ENCODE measurements at regions not wholly inside any gene's neighbourhood (a gene's known extent, or its start where the extent isn't known, plus 50 kb on each side); places are given as distances from the start of the nearest gene placed in this dataset.

- DNase-seq: no peak
- H3K4me3 ChIP-seq (ENCODE audit: low read depth in 2 of 2, low read length in 1 of 2): no peak overlapping the region
- CTCF ChIA-PET: no interaction called here
- H3K36me3 ChIP-seq (replicated peaks in 1 of 2; ENCODE audit: control insufficient read depth in 1 of 2, insufficient read depth in 2 of 2, low read length in 1 of 2): no peaks in the 10 kb centered on the region
- no peaks in the 10 kb centered on the region for H3K9me2 ChIP-seq
- WGBS (ENCODE audit: low lambda C conversion rate): 0% methylated on average over 1 of the region's 8 CpGs
- TF ChIP-seq ZBTB33 (IDR thresholded peaks at IDR 0.05; ENCODE audit: borderline replicate concordance, low read depth) (no peak), REST (IDR thresholded peaks at IDR 0.05; ENCODE audit: low read depth, low read length) (no peak), RAD21 (IDR thresholded peaks at IDR 0.05; ENCODE audit: low read length) (no peak), TAF1 (IDR thresholded peaks at IDR 0.05; ENCODE audit: borderline replicate concordance, low read depth, low read length) (no peak), NFIC (IDR thresholded peaks at IDR 0.05; ENCODE audit: borderline replicate concordance) (no peak), GATA2 (CRISPR knock-in tag; IDR thresholded peaks at IDR 0.05) (no peak), CTCF (IDR thresholded peaks at IDR 0.05) (no peak), YY1 (IDR thresholded peaks at IDR 0.05; ENCODE audit: low read depth) (no peak), EZH2phosphoT487 (IDR thresholded peaks at IDR 0.05; ENCODE audit: borderline replicate concordance, low read depth) (no peak), TCF12 (IDR thresholded peaks at IDR 0.05) (no peak), MAX (IDR thresholded peaks at IDR 0.05; ENCODE audit: low read depth) (no peak), USF2 (IDR thresholded peaks at IDR 0.05; ENCODE audit: borderline replicate concordance, low read depth, low read length) (no peak), RXRA (IDR thresholded peaks at IDR 0.05; ENCODE audit: borderline replicate concordance, low read depth) (no peak), GABPA (IDR thresholded peaks at IDR 0.05; ENCODE audit: low read depth) (no peak), USF1 (IDR thresholded peaks at IDR 0.05; ENCODE audit: borderline replicate concordance, low read depth) (no peak)
- no peak overlapping the region for H3K9ac ChIP-seq
- no peaks in the 10 kb centered on the region for H3F3A ChIP-seq (replicated peaks; ENCODE audit: insufficient read depth)
- H4K20me1 ChIP-seq (ENCODE audit: insufficient read depth): no peaks in the 10 kb centered on the region
- POLR2A ChIA-PET: no interaction called here
- no peak overlapping the region for H3K27ac ChIP-seq (ENCODE audit: low read depth in 2 of 2, low read length in 1 of 2)
- H3K9me3 ChIP-seq: no peaks in the 10 kb centered on the region; the same call in 1 of the 2 replicates
- no peaks in the 10 kb centered on the region for H3K79me2 ChIP-seq (ENCODE audit: insufficient read depth)
- no peak overlapping the region for H3K4me2 ChIP-seq
- no peaks in the 10 kb centered on the region for H3K4me1 ChIP-seq (ENCODE audit: control insufficient read depth in 1 of 2, insufficient read depth in 2 of 2, low read depth in 1 of 2, low read length in 1 of 2)
- H2AFZ ChIP-seq (ENCODE audit: low read depth): no peak overlapping the region
- H3K27me3 ChIP-seq (ENCODE audit: insufficient read depth): no peaks in the 10 kb centered on the region
These were observed 282.0 kb downstream of the RPRM start for GRCh38 chr2:153196378-153197058.
